ENCODE measurements at regions not wholly inside any gene's neighbourhood (a gene's known extent, or its start where the extent isn't known, plus 50 kb on each side); places are given as distances from the start of the nearest gene placed in this dataset.
A peak's percentile ranks its signal among the peaks of the same experiment; 100 is the strongest.

DNA sequence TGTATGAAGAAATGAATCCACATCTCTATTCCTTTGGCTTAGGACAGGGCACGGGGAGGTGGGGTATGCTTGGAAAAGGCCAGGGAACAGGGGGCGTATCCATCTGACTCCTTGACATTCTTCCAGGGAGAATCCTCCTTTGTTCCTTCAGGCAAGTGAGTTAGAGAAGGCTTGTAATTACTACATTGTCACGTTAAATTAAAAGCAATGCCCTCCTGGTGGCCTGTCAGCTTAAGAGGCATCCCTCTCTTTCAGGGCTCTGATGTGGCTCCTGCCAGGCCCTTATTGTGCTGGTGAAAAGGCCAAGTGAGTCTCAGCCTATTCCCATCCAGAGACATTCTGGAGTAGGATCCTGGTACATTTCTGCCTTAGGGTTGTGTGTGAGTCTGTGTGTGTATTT, 128.3 kb downstream of the FOXA2 start:
- no peak overlapping the region for H2BK120ac ChIP-seq (replicated peaks; ENCODE audit: low read depth, low read length)
- no peak overlapping the region for H3K18ac ChIP-seq (ENCODE audit: extremely low read depth, low read length)
- H3K9ac ChIP-seq (replicated peaks in 1 of 4; ENCODE audit: extremely low read depth in 1 of 4, low read depth in 3 of 4, low read length in 3 of 4) = no peak overlapping the region
- no peak overlapping the region for H2BK15ac ChIP-seq (ENCODE audit: low read length)
- no peak overlapping the region for H3K4ac ChIP-seq (replicated peaks; ENCODE audit: insufficient read length, low read depth, low read length)
- H2BK12ac ChIP-seq (ENCODE audit: low read depth, low read length) = no peak overlapping the region
- peaks cover 0 to 11% (median 4%) of the 10 kb centered on the region in 4 experiments; a peak in 4 of 7 replicates for H3K4me1 ChIP-seq (replicated peaks in 1 of 4; ENCODE audit: control insufficient read depth in 3 of 4, insufficient read depth in 4 of 4, low read length in 3 of 4)
- WGBS, 2 experiments (ENCODE audit: extremely low coverage in 1 of 2, insufficient coverage in 1 of 2, insufficient read length in 1 of 2, insufficient replicate concordance in 2 of 2, low coverage in 1 of 2, low lambda C conversion rate in 2 of 2, missing lambda C conversion rate in 1 of 2) = 11% methylated on average over 3 of the region's 3 CpGs; no CpG with 5 or more reads in 1 of the 2 experiments
- no peaks in the 10 kb centered on the region for H3K36me3 ChIP-seq (ENCODE audit: control insufficient read depth in 2 of 4, insufficient read depth in 4 of 4, low read length in 3 of 4)
- ChIA-PET CTCF (ENCODE audit: partially characterized antibody) (no interaction called here), POLR2A (ENCODE audit: partially characterized antibody) (no interaction called here)
- no peaks in the 10 kb centered on the region for H3K79me2 ChIP-seq (ENCODE audit: control insufficient read depth in 1 of 2, insufficient read depth in 2 of 2, low read length in 2 of 2)
- no peak overlapping the region for H2BK20ac ChIP-seq (ENCODE audit: low read length)
- H3K14ac ChIP-seq (ENCODE audit: insufficient read length) = no peak overlapping the region
- H3K27ac ChIP-seq (ENCODE audit: low read depth, low read length) = no peak overlapping the region
- no peak overlapping the region for H3K4me3 ChIP-seq (ENCODE audit: extremely low read depth in 1 of 4, insufficient read depth in 2 of 4, low read depth in 3 of 4, low read length in 4 of 4)
- H4K91ac ChIP-seq (replicated peaks; ENCODE audit: insufficient read length, low read length) = no peak overlapping the region
- FAIRE-seq (peak; percentile 87), DNase-seq (ENCODE audit: low read depth in 1 of 2, low spot score in 2 of 2) (peak in 1 of 2 experiments; percentile 62)
- H3K4me2 ChIP-seq (ENCODE audit: insufficient read depth in 1 of 2, low read depth in 2 of 2, low read length in 2 of 2) = 0 out of 4 replicates have a peak overlapping the region, but pooled peaks of 1 of the 2 experiments have one; percentile 1
- H2AFZ ChIP-seq (ENCODE audit: low read length) = no peak overlapping the region
- no peak overlapping the region for H3K23ac ChIP-seq (ENCODE audit: insufficient read length)
- no peak overlapping the region for H2AK5ac ChIP-seq (ENCODE audit: low read depth, low read length)
- no peak overlapping the region for H3K56ac ChIP-seq (replicated peaks; ENCODE audit: insufficient read length, low read depth, low read length)
- no peaks in the 10 kb centered on the region for H3K23me2 ChIP-seq (ENCODE audit: low read depth, low read length)
- no peak overlapping the region for H4K8ac ChIP-seq (ENCODE audit: extremely low read depth, insufficient read depth, low read length)
- no peak overlapping the region for H4K5ac ChIP-seq (ENCODE audit: insufficient read length, low read depth, low read length)
- TF ChIP-seq KDM5A (IDR thresholded peaks at IDR 0.05; ENCODE audit: low read length) = no peak
- TF ChIP-seq POLR2AphosphoS5 (IDR thresholded peaks at IDR 0.05; ENCODE audit: low read depth, low read length) = peak; percentile 60; the same call in 1 of the 2 replicates
- TF ChIP-seq TCF12 (IDR thresholded peaks at IDR 0.05; ENCODE audit: low read depth, low read length) = no peak
- TF ChIP-seq SP1 (IDR thresholded peaks at IDR 0.05; ENCODE audit: low read depth, low read length) = peak; percentile 80
- peak in 1 of 2 experiments; percentile 16; a peak in 1 of 4 replicates for TF ChIP-seq RAD21 (IDR thresholded peaks at IDR 0.05 in 1 of 2, conservative IDR thresholded peaks at IDR 0.05 in 1 of 2; ENCODE audit: low read depth in 2 of 2, low read length in 2 of 2)
- TF ChIP-seq CEBPB (IDR thresholded peaks at IDR 0.05; ENCODE audit: low read depth, low read length) = no peak
- peak in 1 of 2 experiments; percentile 45; a peak in 1 of 4 replicates for TF ChIP-seq SIN3A (conservative IDR thresholded peaks at IDR 0.05 in 1 of 2, IDR thresholded peaks at IDR 0.05 in 1 of 2; ENCODE audit: low read depth in 1 of 2, low read length in 2 of 2)
- TF ChIP-seq KDM1A (IDR thresholded peaks at IDR 0.05; ENCODE audit: borderline replicate concordance, low read length) = no peak
- peak; percentile 7; the same call in 1 of the 2 replicates for TF ChIP-seq POU5F1 (IDR thresholded peaks at IDR 0.05; ENCODE audit: low read depth, low read length)
- TF ChIP-seq TEAD4 (IDR thresholded peaks at IDR 0.05; ENCODE audit: low read depth, low read length) = peak; percentile 57; the same call in 1 of the 2 replicates
- no peak for TF ChIP-seq SIX5 (IDR thresholded peaks at IDR 0.05; ENCODE audit: low read depth, low read length)
- TF ChIP-seq TAF7 (optimal IDR thresholded peaks at IDR 0.05; ENCODE audit: borderline replicate concordance, low read depth, low read length) = no peak
- peak; percentile 97 for TF ChIP-seq NANOG (IDR thresholded peaks at IDR 0.05; ENCODE audit: insufficient read depth, low read depth, low read length, poor library complexity, severe bottlenecking)
- H3K27me3 ChIP-seq (replicated peaks in 1 of 4; ENCODE audit: control insufficient read depth in 3 of 4, extremely low read depth in 1 of 4, insufficient read depth in 3 of 4, low read length in 3 of 4) = peaks cover 25 to 66% (median 53%) of the 10 kb centered on the region in 4 experiments
- H3K9me3 ChIP-seq (ENCODE audit: insufficient read depth in 2 of 2, low read depth in 1 of 2, low read length in 1 of 2) = no peaks in the 10 kb centered on the region
- no peak overlapping the region for H2BK5ac ChIP-seq (ENCODE audit: low read depth, low read length)
- no peaks in the 10 kb centered on the region for H3K79me1 ChIP-seq (ENCODE audit: low read depth, low read length)
- peaks cover 2 to 5% of the 10 kb centered on the region in 2 experiments for H4K20me1 ChIP-seq (replicated peaks in 1 of 2; ENCODE audit: control insufficient read depth in 1 of 2, insufficient read depth in 2 of 2, low read length in 2 of 2)

Measured in H1 (cell line).